ENCODE measurements at regions not wholly inside any gene's neighbourhood (a gene's known extent, or its start where the extent isn't known, plus 50 kb on each side); places are given as distances from the start of the nearest gene placed in this dataset.

- intact Hi-C loops (cut with DNase I) = no loop called here
- Histone ChIP-seq H3K27me3 (no peaks in the 10 kb centered on the region), H3K9me3 (no peaks in the 10 kb centered on the region), H3K27ac (no peak overlapping the region), H3K4me3 (no peak overlapping the region), H3K36me3 (no peaks in the 10 kb centered on the region), H3K4me1 (no peaks in the 10 kb centered on the region)
- no peak for TF ChIP-seq CTCF (IDR thresholded peaks at IDR 0.05)
- no peak for TF ChIP-seq POLR2A (IDR thresholded peaks at IDR 0.05)
- WGBS, 2 donors = 26 to 56% methylated on average over 3 of the region's 3 CpGs
- no peak for DNase-seq
Measured at GRCh38 chr16:75804368-75804767, 78.1 kb upstream of the CPHXL start.

- intact Hi-C loops (cut with DNase I) = no loop called here
- WGBS, 2 donors = 72 to 73% methylated on average over 5 to 6 of the region's 6 CpGs
- Histone ChIP-seq H3K4me3 (no peak overlapping the region), H3K27me3 (no peaks in the 10 kb centered on the region), H3K36me3 (no peaks in the 10 kb centered on the region), H3K4me1 (no peaks in the 10 kb centered on the region), H3K27ac (no peak overlapping the region), H3K9me3 (no peaks in the 10 kb centered on the region)
- DNase-seq = no peak
- no peak for TF ChIP-seq CTCF (IDR thresholded peaks at IDR 0.05)
- no peak for TF ChIP-seq POLR2A (IDR thresholded peaks at IDR 0.05)
Measured at GRCh38 chr16:75805946-75806345, 79.7 kb upstream of the CPHXL start.

GRCh38 chr16:75806487-75806886, 80.2 kb upstream of the CPHXL start:
- no peak for DNase-seq
- no peak for TF ChIP-seq POLR2A (IDR thresholded peaks at IDR 0.05)
- TF ChIP-seq CTCF (IDR thresholded peaks at IDR 0.05) = no peak
- no peaks in the 10 kb centered on the region for H3K27me3 ChIP-seq
- H3K4me1 ChIP-seq = no peaks in the 10 kb centered on the region
- no peaks in the 10 kb centered on the region for H3K9me3 ChIP-seq
- no peaks in the 10 kb centered on the region for H3K36me3 ChIP-seq
- WGBS, 2 donors = 75 to 81% methylated on average over 9 of the region's 9 CpGs
- intact Hi-C loops (cut with DNase I) = no loop called here
- no peak overlapping the region for H3K27ac ChIP-seq
- H3K4me3 ChIP-seq = no peak overlapping the region

GRCh38 chr16:75810342-75810741, 84.1 kb upstream of the CPHXL start:
- no peak for TF ChIP-seq CTCF (IDR thresholded peaks at IDR 0.05)
- TF ChIP-seq POLR2A (IDR thresholded peaks at IDR 0.05) = no peak
- Histone ChIP-seq H3K27ac (no peak overlapping the region), H3K4me1 (no peaks in the 10 kb centered on the region), H3K27me3 (no peaks in the 10 kb centered on the region), H3K36me3 (no peaks in the 10 kb centered on the region), H3K9me3 (no peaks in the 10 kb centered on the region), H3K4me3 (no peak overlapping the region)
- intact Hi-C loops (cut with DNase I) = no loop called here
- DNase-seq = no peak
- 54 to 68% methylated on average over 2 to 3 of the region's 3 CpGs for WGBS, 2 donors

GRCh38 chr16:75811020-75811634, 84.8 kb upstream of the CPHXL start:
- H3K27me3 ChIP-seq = no peaks in the 10 kb centered on the region
- no peak for DNase-seq
- TF ChIP-seq POLR2A (IDR thresholded peaks at IDR 0.05) = no peak
- no peak for TF ChIP-seq CTCF (IDR thresholded peaks at IDR 0.05)
- no peaks in the 10 kb centered on the region for H3K4me1 ChIP-seq
- intact Hi-C loops (cut with DNase I) = no loop called here
- H3K4me3 ChIP-seq = no peak overlapping the region
- H3K36me3 ChIP-seq = no peaks in the 10 kb centered on the region
- no peak overlapping the region for H3K27ac ChIP-seq
- 65 to 72% methylated on average over 9 of the region's 9 CpGs for WGBS, 2 donors
- no peaks in the 10 kb centered on the region for H3K9me3 ChIP-seq
